ENCODE measurements at regions not wholly inside any gene's neighbourhood (a gene's known extent, or its start where the extent isn't known, plus 50 kb on each side); places are given as distances from the start of the nearest gene placed in this dataset.
A peak's percentile ranks its signal among the peaks of the same experiment; 100 is the strongest.

GRCh38 chr1:173410794-173411236, 66.3 kb upstream of the PRDX6 start:
- DNase-seq = peak; percentile 24 to 56
- H3K27ac Mint-ChIP-seq = peak overlapping the region; percentile 74 to 87

GRCh38 chr1:173411835-173412742, 65.0 kb upstream of the PRDX6 start:
- peak overlapping the region in 1 of 2 donors; percentile 36 for H3K27ac Mint-ChIP-seq
- no peaks in the 10 kb centered on the region for H3K27me3 ChIP-seq (ENCODE audit: control insufficient read depth, insufficient read depth, low read length)
- no peaks in the 10 kb centered on the region for H3K27me3 Mint-ChIP-seq (ENCODE audit: low read depth in 2 of 2)
- no peak overlapping the region for H3K4me3 ChIP-seq (ENCODE audit: low read length)
- H3K4me1 Mint-ChIP-seq = peaks cover 32 to 34% of the 10 kb centered on the region in 2 donors
- no peaks in the 10 kb centered on the region for H3K9me3 Mint-ChIP-seq
- H3K27ac ChIP-seq (ENCODE audit: low read length) = no peak overlapping the region
- DNase-seq (no peak), ATAC-seq (no peak)
- H3K36me3 Mint-ChIP-seq = no peaks in the 10 kb centered on the region
- no peak overlapping the region for H3K4me3 Mint-ChIP-seq
- peaks cover 3% of the 10 kb centered on the region for H3K36me3 ChIP-seq (ENCODE audit: control insufficient read depth, insufficient read depth, low read length)
- peaks cover 38% of the 10 kb centered on the region for H3K4me1 ChIP-seq (ENCODE audit: control insufficient read depth, insufficient read depth, low read length)
- TF ChIP-seq CTCF (IDR thresholded peaks at IDR 0.05) = no peak
- 85% methylated on average over 14 of the region's 17 CpGs for WGBS (ENCODE audit: insufficient coverage)
- H3K9me3 ChIP-seq (ENCODE audit: control insufficient read depth, insufficient read depth, low read length) = no peaks in the 10 kb centered on the region
- intact Hi-C loops (cut with micrococcal nuclease) = loop anchor here (5.0 to 10.0 kb wide), 2 partner anchors 665 to 1333 kb away; no protein-coding TSS in a partner anchor

More at GRCh38 chr1:173410794-173411236, 66.3 kb upstream of the PRDX6 start:
- Mint-ChIP-seq H3K4me3 (no peak overlapping the region), H3K36me3 (no peaks in the 10 kb centered on the region), H3K27me3 (ENCODE audit: low read depth in 2 of 2) (peaks cover 0 to 4% of the 10 kb centered on the region in 2 donors), H3K9me3 (no peaks in the 10 kb centered on the region), H3K4me1 (peaks cover 40 to 41% of the 10 kb centered on the region in 2 donors)
- peak overlapping the region; percentile 77 for H3K27ac ChIP-seq (ENCODE audit: low read length)
- no peaks in the 10 kb centered on the region for H3K27me3 ChIP-seq (ENCODE audit: control insufficient read depth, insufficient read depth, low read length)
- no peaks in the 10 kb centered on the region for H3K36me3 ChIP-seq (ENCODE audit: control insufficient read depth, insufficient read depth, low read length)
- no peak for TF ChIP-seq CTCF (IDR thresholded peaks at IDR 0.05)
- H3K9me3 ChIP-seq (ENCODE audit: control insufficient read depth, insufficient read depth, low read length) = no peaks in the 10 kb centered on the region
- intact Hi-C loops (cut with micrococcal nuclease) = loop anchor here (5.0 to 10.0 kb wide), 2 partner anchors 664 to 1334 kb away; no protein-coding TSS in a partner anchor
- 16% methylated on average over 5 of the region's 5 CpGs for WGBS (ENCODE audit: insufficient coverage)
- H3K4me1 ChIP-seq (ENCODE audit: control insufficient read depth, insufficient read depth, low read length) = peaks cover 45% of the 10 kb centered on the region
- peak; percentile 68 to 79 (median 77) for ATAC-seq
- H3K4me3 ChIP-seq (ENCODE audit: low read length) = no peak overlapping the region

- Histone ChIP-seq H3K4me1 (ENCODE audit: control insufficient read depth, insufficient read depth, low read length) (peaks cover 38% of the 10 kb centered on the region), H3K9me3 (ENCODE audit: control insufficient read depth, insufficient read depth, low read length) (no peaks in the 10 kb centered on the region), H3K27ac (ENCODE audit: low read length) (peak overlapping the region; percentile 49), H3K27me3 (ENCODE audit: control insufficient read depth, insufficient read depth, low read length) (no peaks in the 10 kb centered on the region), H3K36me3 (ENCODE audit: control insufficient read depth, insufficient read depth, low read length) (peaks cover 8% of the 10 kb centered on the region), H3K4me3 (ENCODE audit: low read length) (no peak overlapping the region)
- Mint-ChIP-seq H3K27ac (peak overlapping the region; percentile 9 to 36), H3K27me3 (ENCODE audit: low read depth in 2 of 2) (no peaks in the 10 kb centered on the region), H3K4me1 (peaks cover 32 to 33% of the 10 kb centered on the region in 2 donors), H3K9me3 (no peaks in the 10 kb centered on the region), H3K4me3 (no peak overlapping the region), H3K36me3 (no peaks in the 10 kb centered on the region)
- ATAC-seq = no peak
- DNase-seq = no peak
- whole genome bisulfite sequencing (ENCODE audit: insufficient coverage) = 79% methylated on average over 7 of the region's 7 CpGs
- intact Hi-C loops (cut with micrococcal nuclease) = loop anchor here (5.0 to 10.0 kb wide), 2 partner anchors 666 to 1332 kb away; no protein-coding TSS in a partner anchor
- no peak for TF ChIP-seq CTCF (IDR thresholded peaks at IDR 0.05)
These were observed 63.8 kb upstream of the PRDX6 start for GRCh38 chr1:173413271-173413707.

Measured in natural killer cell (primary cell).